Stimulated activated naive CD8-positive, alpha-beta T cell treated with anti-CD3 and anti-CD28 coated beads, Interleukin-15, Interleukin-2, amounts not matched to agents 100 U/mL and 50 U/mL, for 24 hours (primary cell): ENCODE measurements at regions not wholly inside any gene's neighbourhood (a gene's known extent, or its start where the extent isn't known, plus 50 kb on each side); places are given as distances from the start of the nearest gene placed in this dataset.
"Not testable (repeated sequence)": the region's sequence is repeated elsewhere in the genome, so short reads cannot be mapped to it uniquely, and the experiment has no call there.

Experiments used
- ATAC-seq: fragments of 150-1000 bp; cut with Tn5 transposase; one replicate; pipeline ENCODE4 v1.10.0; 2021
- DNase-seq: peaks from one replicate; pipeline ENCODE4 v3.0.0; 2021

- no peak for DNase-seq
- no peak for ATAC-seq
Measured at GRCh38 chr2:150211164-150211631, 276.3 kb downstream of the RND3 start.

GRCh38 chr2:150209746-150210145 is 277.7 kb downstream of the RND3 start:
- no peak for DNase-seq
- ATAC-seq: no peak

GRCh38 chr2:150208689-150209088 is 278.8 kb downstream of the RND3 start:
- ATAC-seq (no peak), DNase-seq (no peak)

GRCh38 chr2:150207979-150208378 is 279.5 kb downstream of the RND3 start:
- ATAC-seq (no peak), DNase-seq (no peak)

- no peak for ATAC-seq
- DNase-seq: no peak
Measured at GRCh38 chr2:150204451-150204850, 283.0 kb downstream of the RND3 start.

- ATAC-seq, DNase-seq: not testable (repeated sequence)
Measured at GRCh38 chr2:150194816-150195215, 292.7 kb downstream of the RND3 start.

- ATAC-seq: no peak
- no peak for DNase-seq
Measured at GRCh38 chr2:150192701-150193100, 294.8 kb downstream of the RND3 start.

- ATAC-seq (no peak), DNase-seq (no peak)
Measured at GRCh38 chr2:150191349-150191748, 296.1 kb downstream of the RND3 start.

GRCh38 chr2:150190546-150190945 is 296.9 kb downstream of the RND3 start:
- DNase-seq: no peak
- no peak for ATAC-seq

GRCh38 chr2:150188800-150189199 is 298.7 kb downstream of the RND3 start:
- ATAC-seq: no peak
- no peak for DNase-seq

- ATAC-seq (no peak), DNase-seq (no peak)
Measured at GRCh38 chr2:150188177-150188576, 299.3 kb downstream of the RND3 start.

GRCh38 chr2:150182566-150183235 is 304.8 kb downstream of the RND3 start:
- ATAC-seq: no peak
- no peak for DNase-seq

GRCh38 chr2:150178591-150178990 is 308.9 kb downstream of the RND3 start:
- no peak for ATAC-seq
- no peak for DNase-seq

GRCh38 chr2:150174971-150175421 is 312.5 kb downstream of the RND3 start:
- DNase-seq: no peak
- no peak for ATAC-seq

GRCh38 chr2:150174056-150174805 is 313.2 kb downstream of the RND3 start:
- ATAC-seq: no peak

GRCh38 chr2:150171065-150171548 is 316.4 kb downstream of the RND3 start:
- ATAC-seq (no peak), DNase-seq (no peak)

More at GRCh38 chr2:150174056-150174805, 313.2 kb downstream of the RND3 start:
- no peak for DNase-seq

GRCh38 chr2:150169237-150169629 is 318.2 kb downstream of the RND3 start:
- DNase-seq (no peak), ATAC-seq (no peak)

- ATAC-seq: no peak
Measured at GRCh38 chr2:150168595-150169236, 318.8 kb downstream of the RND3 start.

GRCh38 chr2:150167711-150168110 is 319.8 kb downstream of the RND3 start:
- no peak for DNase-seq
- ATAC-seq: no peak

More at GRCh38 chr2:150168595-150169236, 318.8 kb downstream of the RND3 start:
- DNase-seq: no peak

- DNase-seq: no peak
- ATAC-seq: no peak
Measured at GRCh38 chr2:150166313-150167051, 321.0 kb downstream of the RND3 start.

GRCh38 chr2:150165988-150166312 is 321.5 kb downstream of the RND3 start:
- DNase-seq (no peak), ATAC-seq (no peak)

GRCh38 chr2:150165442-150165841 is 322.0 kb downstream of the RND3 start:
- ATAC-seq: no peak
- DNase-seq: no peak
